ENCODE measurements at regions not wholly inside any gene's neighbourhood (a gene's known extent, or its start where the extent isn't known, plus 50 kb on each side); places are given as distances from the start of the nearest gene placed in this dataset.

- Mint-ChIP-seq H3K9me3 (peaks cover 2% of the 10 kb centered on the region), H3K27ac (no peak overlapping the region), H3K4me3 (no peak overlapping the region), H3K27me3 (no peaks in the 10 kb centered on the region), H3K4me1 (ENCODE audit: low read depth) (no peaks in the 10 kb centered on the region), H3K36me3 (ENCODE audit: low read depth) (no peaks in the 10 kb centered on the region)
- ATAC-seq = no peak
- TF ChIP-seq CTCF (IDR thresholded peaks at IDR 0.05) = no peak
- ChIA-PET CTCF (no interaction called here), POLR2A (no interaction called here)
- intact Hi-C loops (cut with micrococcal nuclease) = no loop called here
- no peak for DNase-seq
Observed at GRCh38 chr19:30102666-30103065, 160.6 kb downstream of the URI1 start.

- DNase-seq = no peak
- no peak overlapping the region for H3K27ac Mint-ChIP-seq
- H3K9me3 Mint-ChIP-seq = peaks cover 2% of the 10 kb centered on the region
- no peaks in the 10 kb centered on the region for H3K4me1 Mint-ChIP-seq (ENCODE audit: low read depth)
- ChIA-PET POLR2A (no interaction called here), CTCF (no interaction called here)
- no peak overlapping the region for H3K4me3 Mint-ChIP-seq
- no peaks in the 10 kb centered on the region for H3K27me3 Mint-ChIP-seq
- no peak for TF ChIP-seq CTCF (IDR thresholded peaks at IDR 0.05)
- ATAC-seq = no peak
- intact Hi-C loops (cut with micrococcal nuclease) = no loop called here
- H3K36me3 Mint-ChIP-seq (ENCODE audit: low read depth) = no peaks in the 10 kb centered on the region
Observed at GRCh38 chr19:30103981-30104380, 161.9 kb downstream of the URI1 start.

GRCh38 chr19:30105316-30105715 is 163.3 kb downstream of the URI1 start:
- ATAC-seq (no peak), DNase-seq (no peak)
- Mint-ChIP-seq H3K36me3 (ENCODE audit: low read depth) (no peaks in the 10 kb centered on the region), H3K27ac (no peak overlapping the region), H3K4me1 (ENCODE audit: low read depth) (no peaks in the 10 kb centered on the region), H3K27me3 (no peaks in the 10 kb centered on the region), H3K9me3 (peaks cover 2% of the 10 kb centered on the region), H3K4me3 (no peak overlapping the region)
- TF ChIP-seq CTCF (IDR thresholded peaks at IDR 0.05) = no peak
- CTCF ChIA-PET = interaction anchor here (1.4 kb wide), 1 partner anchor 345 kb away, joined by 3 read pairs; no protein-coding TSS in a partner anchor
- POLR2A ChIA-PET = interaction anchor here (0.6 kb wide), 1 partner anchor 62 kb away, joined by 3 read pairs; no protein-coding TSS in a partner anchor
- intact Hi-C loops (cut with micrococcal nuclease) = no loop called here

- intact Hi-C loops (cut with micrococcal nuclease) = no loop called here
- Mint-ChIP-seq H3K36me3 (ENCODE audit: low read depth) (no peaks in the 10 kb centered on the region), H3K4me3 (no peak overlapping the region), H3K27me3 (no peaks in the 10 kb centered on the region), H3K9me3 (peaks cover 2% of the 10 kb centered on the region), H3K27ac (no peak overlapping the region), H3K4me1 (ENCODE audit: low read depth) (no peaks in the 10 kb centered on the region)
- no peak for DNase-seq
- CTCF ChIA-PET = interaction anchor here (1.4 kb wide), 1 partner anchor 346 kb away, joined by 3 read pairs; no protein-coding TSS in a partner anchor
- POLR2A ChIA-PET = no interaction called here
- no peak for TF ChIP-seq CTCF (IDR thresholded peaks at IDR 0.05)
- no peak for ATAC-seq
Observed at GRCh38 chr19:30105727-30106126, 163.7 kb downstream of the URI1 start.

GRCh38 chr19:30106417-30107095 is 164.5 kb downstream of the URI1 start:
- Mint-ChIP-seq H3K9me3 (peaks cover 2% of the 10 kb centered on the region), H3K27me3 (no peaks in the 10 kb centered on the region), H3K4me3 (no peak overlapping the region), H3K36me3 (ENCODE audit: low read depth) (no peaks in the 10 kb centered on the region), H3K4me1 (ENCODE audit: low read depth) (no peaks in the 10 kb centered on the region), H3K27ac (no peak overlapping the region)
- ATAC-seq (no peak), DNase-seq (no peak)
- POLR2A ChIA-PET = no interaction called here
- CTCF ChIA-PET = interaction anchor here (1.4 kb wide), 1 partner anchor 347 kb away, joined by 3 read pairs; no protein-coding TSS in a partner anchor
- intact Hi-C loops (cut with micrococcal nuclease) = no loop called here
- no peak for TF ChIP-seq CTCF (IDR thresholded peaks at IDR 0.05)
